Spleen (tissue), 11 donors: ENCODE measurements at regions not wholly inside any gene's neighbourhood (a gene's known extent, or its start where the extent isn't known, plus 50 kb on each side); places are given as distances from the start of the nearest gene placed in this dataset.
A peak's percentile ranks its signal among the peaks of the same experiment; 100 is the strongest.

ENCODE experiments used
- DNase-seq: peaks from one replicate; pipeline ENCODE4 v3.0.0-alpha.2; 2020
- H3K27ac ChIP-seq, 8 donors: fragments of 200-600 bp; sonication (generic) in 7 of 8; 1 replicate in 4 of 8; 2 replicates in 4 of 8; pipeline versions ENCODE4 v1.5.0 to v1.8.0; 2016 to 2021; ENCODE audit warnings: inconsistent platforms in 4 of 8, mild to moderate bottlenecking in 4 of 8, moderate library complexity in 1 of 8
- H3K27me3 ChIP-seq, 7 donors: fragments of 200-600 bp; sonication (generic) in 6 of 7; replicated peaks in 1 of 7; 1 replicate in 4 of 7; 2 replicates in 3 of 7; pipeline versions ENCODE4 v1.5.0 to v1.8.0; 2016 to 2021; ENCODE audit warnings: inconsistent platforms in 3 of 7, mild to moderate bottlenecking in 1 of 7
- H3K36me3 ChIP-seq, 6 donors: fragments of 200-600 bp; sonication (generic) in 5 of 6; 1 replicate in 4 of 6; 2 replicates in 2 of 6; pipeline versions ENCODE4 v1.5.0 to v1.8.0; 2016 to 2021; ENCODE audit warnings: inconsistent platforms in 2 of 6
- H3K4me1 ChIP-seq, 6 donors: fragments of 200-600 bp; sonication (generic) in 5 of 6; 1 replicate in 3 of 6; 2 replicates in 3 of 6; pipeline versions ENCODE4 v1.5.0 to v1.8.0; 2016 to 2021; ENCODE audit warnings: inconsistent platforms in 3 of 6
- H3K4me3 ChIP-seq, 8 donors: fragments of 200-600 bp; sonication (generic) in 7 of 8; 1 replicate in 4 of 8; 2 replicates in 4 of 8; pipeline versions ENCODE4 v1.5.0 to v1.8.0; 2016 to 2021; ENCODE audit warnings: inconsistent platforms in 4 of 8, mild to moderate bottlenecking in 4 of 8, moderate library complexity in 2 of 8
- H3K9me3 ChIP-seq, 8 donors: fragments of 200-600 bp; sonication (generic) in 7 of 8; 1 replicate in 4 of 8; 2 replicates in 4 of 8; pipeline versions ENCODE4 v1.5.0 to v1.8.0; 2016 to 2021; ENCODE audit warnings: inconsistent platforms in 4 of 8
- POLR2A ChIP-seq, 3 donors: fragments of 450-650 bp; IDR thresholded peaks; one replicate each; pipeline ENCODE4 v1.5.1; 2017; ENCODE audit warnings: antibody characterized with exemption in 3 of 3, mild to moderate bottlenecking in 1 of 3
- POLR2AphosphoS5 ChIP-seq, 3 donors: sonication (generic); formaldehyde crosslinking; IDR thresholded peaks; one replicate each; pipeline ENCODE4 v1.5.1; 2017; ENCODE audit warnings: antibody characterized with exemption in 3 of 3
- WGBS, 5 donors: extraction: QIAGEN DNeasy Blood & Tissue Kit in 3 of 5; methylation state at CpG; one replicate each; pipeline versions ENCODE4 v1.1.5 to v1.1.7; 2013 to 2018; 5-methylcytosine and 5-hydroxymethylcytosine counted together
- intact Hi-C: fragments of 100-400 bp; cut with DNase I; formaldehyde crosslinking; loops from one replicate; pipeline ENCODE4 v1.15.0; 2023; ENCODE audit warnings: low total_unique reads
- TF ChIP-seq, protein P1 (sequence below), 11 experiments: fragments of 200-600 bp in 7 of 11; fragments of 450-650 bp in 4 of 11; sonication (generic) in 4 of 11; IDR thresholded peaks in 8 of 11; conservative IDR thresholded peaks in 3 of 11; 1 replicate in 7 of 11; 2 replicates in 4 of 11; pipeline versions ENCODE4 v1.4.0 to v1.8.0; 2016 to 2021; ENCODE audit warnings: antibody characterized with exemption in 11 of 11, inconsistent platforms in 4 of 11, mild to moderate bottlenecking in 1 of 11
- donor health status: healthy with polysubstance abuse.
- donor health status: DM: no; HTN: no; CAD: no; lungs with moderate emphysema.
- donor health status: DM: no; HTN: no; CAD: no.
- donor health status: Bipolar disorder and iron deficiency.
- donor health status: healthy.
- donor health status: DM: no; HTN: no; CAD: no.
- donor health status: DM: yes; HTN: yes; CAD: no.

DNA sequence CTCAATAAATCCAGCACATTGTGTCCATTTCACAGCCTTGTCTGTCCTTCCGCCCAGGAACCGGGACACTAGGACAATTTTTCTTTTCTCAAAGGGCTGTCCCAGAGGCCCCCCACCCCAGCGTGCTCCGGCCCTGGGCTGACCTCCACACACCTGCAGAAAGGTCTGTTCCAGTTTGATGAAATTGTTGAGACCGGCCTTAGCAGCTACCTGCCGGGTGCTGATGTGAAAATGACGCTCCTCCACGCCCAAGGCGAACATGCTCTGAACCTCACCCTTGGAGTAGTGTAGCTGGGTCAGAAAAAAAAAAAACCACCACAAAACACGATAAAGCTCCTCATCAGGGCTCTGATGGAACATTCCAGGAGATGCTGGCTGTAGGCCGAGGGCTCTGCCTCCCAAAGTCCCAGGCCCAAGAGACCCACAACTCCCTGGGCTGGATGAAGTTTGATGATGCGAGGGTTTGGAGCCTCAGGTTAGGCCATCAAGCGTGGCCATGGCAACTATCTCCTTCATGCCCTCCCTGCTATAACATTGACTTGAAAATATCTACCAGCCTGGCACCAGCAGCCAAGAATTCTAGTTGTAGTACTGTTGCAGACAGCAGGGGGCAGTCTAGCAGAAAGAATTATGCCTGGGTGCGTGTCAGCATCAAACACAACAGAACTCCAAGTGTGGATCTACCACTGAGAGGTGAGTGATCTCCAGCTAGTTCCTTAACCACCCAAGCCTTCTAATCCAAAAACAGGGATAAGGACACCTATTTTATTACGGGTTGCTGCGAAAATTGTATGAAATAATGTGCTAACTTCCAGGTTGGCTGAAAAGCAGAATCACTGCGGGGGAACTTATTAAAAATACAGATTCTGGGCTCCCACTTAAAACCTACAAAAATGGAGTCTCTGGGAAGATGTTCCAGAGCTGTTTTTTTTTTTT, 62.1 kb downstream of the RMI2 start:
- 82 to 89% (median 86%) methylated on average over 17 of the region's 17 CpGs for WGBS, 5 donors

GRCh38 chr16:11408216-11408615, 63.0 kb downstream of the RMI2 start:
- H3K27ac ChIP-seq, result no peak overlapping the region
- DNase-seq, result no peak
- no peaks in the 10 kb centered on the region for H3K9me3 ChIP-seq
- H3K27me3 ChIP-seq, result no peaks in the 10 kb centered on the region
- TF ChIP-seq, protein P1, sequence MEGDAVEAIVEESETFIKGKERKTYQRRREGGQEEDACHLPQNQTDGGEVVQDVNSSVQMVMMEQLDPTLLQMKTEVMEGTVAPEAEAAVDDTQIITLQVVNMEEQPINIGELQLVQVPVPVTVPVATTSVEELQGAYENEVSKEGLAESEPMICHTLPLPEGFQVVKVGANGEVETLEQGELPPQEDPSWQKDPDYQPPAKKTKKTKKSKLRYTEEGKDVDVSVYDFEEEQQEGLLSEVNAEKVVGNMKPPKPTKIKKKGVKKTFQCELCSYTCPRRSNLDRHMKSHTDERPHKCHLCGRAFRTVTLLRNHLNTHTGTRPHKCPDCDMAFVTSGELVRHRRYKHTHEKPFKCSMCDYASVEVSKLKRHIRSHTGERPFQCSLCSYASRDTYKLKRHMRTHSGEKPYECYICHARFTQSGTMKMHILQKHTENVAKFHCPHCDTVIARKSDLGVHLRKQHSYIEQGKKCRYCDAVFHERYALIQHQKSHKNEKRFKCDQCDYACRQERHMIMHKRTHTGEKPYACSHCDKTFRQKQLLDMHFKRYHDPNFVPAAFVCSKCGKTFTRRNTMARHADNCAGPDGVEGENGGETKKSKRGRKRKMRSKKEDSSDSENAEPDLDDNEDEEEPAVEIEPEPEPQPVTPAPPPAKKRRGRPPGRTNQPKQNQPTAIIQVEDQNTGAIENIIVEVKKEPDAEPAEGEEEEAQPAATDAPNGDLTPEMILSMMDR (IDR thresholded peaks at IDR 0.05 in 8 of 11, conservative IDR thresholded peaks at IDR 0.05 in 3 of 11), result no peak
- TF ChIP-seq POLR2AphosphoS5 (IDR thresholded peaks at IDR 0.05) (no peak), POLR2A (IDR thresholded peaks at IDR 0.05) (no peak)
- intact Hi-C loops, result loop anchor here (5.0 to 10.0 kb wide), 3 partner anchors 307 to 443 kb away; no protein-coding TSS in a partner anchor
- H3K4me3 ChIP-seq, result no peak overlapping the region
- 31 to 79% (median 66%) methylated on average over 8 of the region's 8 CpGs for WGBS, 5 donors
- H3K4me1 ChIP-seq, result peaks cover 0 to 16% (median 0%) of the 10 kb centered on the region in 6 donors
- no peaks in the 10 kb centered on the region for H3K36me3 ChIP-seq

More for the DNA sequence above, 62.1 kb downstream of the RMI2 start:
- Histone ChIP-seq H3K4me1 (peaks cover 0 to 16% (median 0%) of the 10 kb centered on the region in 6 donors), H3K27me3 (no peaks in the 10 kb centered on the region), H3K9me3 (no peaks in the 10 kb centered on the region), H3K36me3 (no peaks in the 10 kb centered on the region), H3K27ac (no peak overlapping the region), H3K4me3 (no peak overlapping the region)
- TF ChIP-seq, protein P1 (IDR thresholded peaks at IDR 0.05 in 8 of 11, conservative IDR thresholded peaks at IDR 0.05 in 3 of 11), result peak; percentile 43 to 82 (median 75)
- TF ChIP-seq POLR2AphosphoS5 (IDR thresholded peaks at IDR 0.05), result no peak
- intact Hi-C loops, result loop anchor here (5.0 to 10.0 kb wide), 3 partner anchors 307 to 443 kb away; no protein-coding TSS in a partner anchor
- no peak for DNase-seq

- intact Hi-C loops, result loop anchor here (5.0 to 10.0 kb wide), 3 partner anchors 305 to 445 kb away; no protein-coding TSS in a partner anchor
- 70 to 83% (median 75%) methylated on average over 6 of the region's 6 CpGs for WGBS, 5 donors
- no peaks in the 10 kb centered on the region for H3K27me3 ChIP-seq
- peaks cover 0 to 16% (median 0%) of the 10 kb centered on the region in 6 donors for H3K4me1 ChIP-seq
- H3K36me3 ChIP-seq, result no peaks in the 10 kb centered on the region
- H3K9me3 ChIP-seq, result no peaks in the 10 kb centered on the region
- DNase-seq, result no peak
- TF ChIP-seq, protein P1 (IDR thresholded peaks at IDR 0.05 in 8 of 11, conservative IDR thresholded peaks at IDR 0.05 in 3 of 11), result no peak
- no peak for TF ChIP-seq POLR2A (IDR thresholded peaks at IDR 0.05)
- TF ChIP-seq POLR2AphosphoS5 (IDR thresholded peaks at IDR 0.05), result no peak
- H3K4me3 ChIP-seq, result no peak overlapping the region
- no peak overlapping the region for H3K27ac ChIP-seq
These were observed 64.1 kb downstream of the RMI2 start for GRCh38 chr16:11409398-11409797.
